ENCODE measurements at regions not wholly inside any gene's neighbourhood (a gene's known extent, or its start where the extent isn't known, plus 50 kb on each side); places are given as distances from the start of the nearest gene placed in this dataset.

DNA sequence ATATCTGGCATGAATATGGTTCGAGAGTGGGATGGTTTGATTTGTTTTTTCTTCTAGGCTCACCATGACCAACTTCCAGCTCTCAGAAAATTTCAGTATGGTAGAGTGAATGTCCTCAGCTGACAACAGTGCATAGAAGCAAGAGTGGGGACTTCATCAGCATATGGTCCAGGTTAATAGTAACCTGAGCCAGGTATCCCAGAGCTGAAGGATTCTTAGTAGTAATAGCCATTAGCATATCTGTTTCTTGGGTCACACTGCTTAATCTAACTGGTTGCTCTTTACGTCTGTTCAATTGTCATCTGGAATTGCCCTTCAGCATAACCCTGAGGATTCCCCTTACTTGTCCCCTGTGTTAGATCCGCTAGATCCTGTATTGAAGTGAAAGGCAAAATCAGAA, 151.8 kb downstream of the GMNC start:
- no peak overlapping the region for H2AK5ac ChIP-seq (ENCODE audit: insufficient read length, low read length)
- no peak overlapping the region for H4K91ac ChIP-seq (ENCODE audit: insufficient read length, low read depth, low read length)
- no peak overlapping the region for H3K18ac ChIP-seq (ENCODE audit: insufficient read length, low read depth, low read length)
- H3K79me1 ChIP-seq (ENCODE audit: insufficient read depth, low read depth, low read length, poor library complexity, severe bottlenecking), result no peaks in the 10 kb centered on the region
- no peaks in the 10 kb centered on the region for H3K79me2 ChIP-seq (ENCODE audit: insufficient read depth, low read length)
- H3K27me3 ChIP-seq (ENCODE audit: insufficient read depth, low read length), result no peaks in the 10 kb centered on the region
- WGBS (ENCODE audit: extremely low coverage, insufficient read length, low lambda C conversion rate), result no CpG with 5 or more reads among the region's 3 CpGs
- H3T11ph ChIP-seq (ENCODE audit: low read length), result no peak overlapping the region
- H2BK12ac ChIP-seq (ENCODE audit: insufficient read length, low read depth, low read length), result no peak overlapping the region
- no peak overlapping the region for H3K56ac ChIP-seq (ENCODE audit: insufficient read length, low read depth, low read length)
- H3K4me3 Mint-ChIP-seq, result no peak overlapping the region
- H3K27ac Mint-ChIP-seq, result no peak overlapping the region
- H4K5ac ChIP-seq (ENCODE audit: insufficient read length, low read depth, low read length), result no peak overlapping the region
- no peak overlapping the region for H2BK20ac ChIP-seq (ENCODE audit: low read depth, low read length, poor library complexity, severe bottlenecking)
- H2BK120ac ChIP-seq (ENCODE audit: low read depth, low read length, poor library complexity, severe bottlenecking), result no peak overlapping the region
- TF ChIP-seq, protein P1, sequence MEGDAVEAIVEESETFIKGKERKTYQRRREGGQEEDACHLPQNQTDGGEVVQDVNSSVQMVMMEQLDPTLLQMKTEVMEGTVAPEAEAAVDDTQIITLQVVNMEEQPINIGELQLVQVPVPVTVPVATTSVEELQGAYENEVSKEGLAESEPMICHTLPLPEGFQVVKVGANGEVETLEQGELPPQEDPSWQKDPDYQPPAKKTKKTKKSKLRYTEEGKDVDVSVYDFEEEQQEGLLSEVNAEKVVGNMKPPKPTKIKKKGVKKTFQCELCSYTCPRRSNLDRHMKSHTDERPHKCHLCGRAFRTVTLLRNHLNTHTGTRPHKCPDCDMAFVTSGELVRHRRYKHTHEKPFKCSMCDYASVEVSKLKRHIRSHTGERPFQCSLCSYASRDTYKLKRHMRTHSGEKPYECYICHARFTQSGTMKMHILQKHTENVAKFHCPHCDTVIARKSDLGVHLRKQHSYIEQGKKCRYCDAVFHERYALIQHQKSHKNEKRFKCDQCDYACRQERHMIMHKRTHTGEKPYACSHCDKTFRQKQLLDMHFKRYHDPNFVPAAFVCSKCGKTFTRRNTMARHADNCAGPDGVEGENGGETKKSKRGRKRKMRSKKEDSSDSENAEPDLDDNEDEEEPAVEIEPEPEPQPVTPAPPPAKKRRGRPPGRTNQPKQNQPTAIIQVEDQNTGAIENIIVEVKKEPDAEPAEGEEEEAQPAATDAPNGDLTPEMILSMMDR (conservative IDR thresholded peaks at IDR 0.05), result no peak
- H3K4me1 Mint-ChIP-seq, result peaks cover 20% of the 10 kb centered on the region in 2 experiments
- H3K27ac ChIP-seq (ENCODE audit: insufficient read length, low read depth, low read length), result no peak overlapping the region
- H4K8ac ChIP-seq (replicated peaks; ENCODE audit: insufficient read length, low read depth, low read length), result no peak overlapping the region
- H3K4me2 ChIP-seq (ENCODE audit: insufficient read depth, insufficient read length, low read length), result no peak overlapping the region
- H3K14ac ChIP-seq (ENCODE audit: insufficient read depth, low read length), result no peak overlapping the region
- no peak overlapping the region for H3K9ac ChIP-seq (ENCODE audit: extremely low read depth, insufficient read length, low read length)
- no peaks in the 10 kb centered on the region for H3K27me3 Mint-ChIP-seq (ENCODE audit: low read depth)
- no peaks in the 10 kb centered on the region; the same call in 1 of the 2 replicates for H3K4me1 ChIP-seq (ENCODE audit: insufficient read depth, low read length)
- H3K4ac ChIP-seq (ENCODE audit: low read depth, low read length), result no peak overlapping the region
- H3K9me3 ChIP-seq (ENCODE audit: control insufficient read depth, low read depth, low read length), result no peaks in the 10 kb centered on the region
- no peaks in the 10 kb centered on the region for H3K9me3 Mint-ChIP-seq
- H2AFZ ChIP-seq (ENCODE audit: low read length), result no peak overlapping the region
- DNase-seq, result no peak
- no peaks in the 10 kb centered on the region for H3K36me3 Mint-ChIP-seq (ENCODE audit: insufficient read depth in 1 of 3, low read depth in 3 of 3)
- no peak overlapping the region for H2BK5ac ChIP-seq (ENCODE audit: insufficient read length, low read length)
- H2BK15ac ChIP-seq (ENCODE audit: low read depth, low read length), result no peak overlapping the region
- H4K20me1 ChIP-seq (ENCODE audit: control insufficient read depth, insufficient read depth, insufficient read length), result no peaks in the 10 kb centered on the region
- H3K23me2 ChIP-seq (ENCODE audit: insufficient read length, low read depth, low read length, poor library complexity, severe bottlenecking), result no peaks in the 10 kb centered on the region
- H3K23ac ChIP-seq (ENCODE audit: insufficient read length, low read depth, low read length), result no peak overlapping the region
